ENCODE measurements at regions not wholly inside any gene's neighbourhood (a gene's known extent, or its start where the extent isn't known, plus 50 kb on each side); places are given as distances from the start of the nearest gene placed in this dataset.
A peak's percentile ranks its signal among the peaks of the same experiment; 100 is the strongest.

DNA sequence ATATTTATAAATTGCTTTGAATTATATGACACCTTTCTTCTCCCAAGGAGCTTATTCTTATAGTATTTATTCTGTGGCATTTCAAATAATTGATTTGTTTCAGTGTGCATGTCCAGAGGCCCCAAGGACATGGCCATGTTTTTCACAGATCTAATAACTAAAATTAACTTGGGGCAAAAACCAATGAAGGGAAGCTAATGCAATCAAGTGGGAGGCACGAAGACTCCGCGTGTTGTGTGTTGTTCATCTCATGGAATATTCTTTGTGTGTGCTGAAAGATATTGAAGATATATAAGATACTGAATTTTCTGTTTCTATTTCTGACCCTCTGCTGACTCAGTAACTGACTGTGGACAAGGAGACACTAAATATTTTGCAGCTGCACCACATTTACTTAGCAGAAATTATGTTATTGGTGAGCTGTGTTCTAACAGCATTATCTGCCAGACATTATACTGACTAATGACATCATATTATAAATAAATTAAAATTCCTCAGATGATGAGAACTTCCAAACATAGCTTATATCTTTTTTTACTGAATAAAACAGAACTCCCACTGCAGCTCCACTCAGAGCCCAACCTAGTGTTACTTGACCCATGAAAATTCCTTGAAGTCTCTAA is 519.3 kb upstream of the CXADR start:
- no peaks in the 10 kb centered on the region for H3K9me3 Mint-ChIP-seq
- no peak overlapping the region for H3K4me3 Mint-ChIP-seq
- H3K36me3 Mint-ChIP-seq, result no peaks in the 10 kb centered on the region
- peaks cover 16% of the 10 kb centered on the region for H3K4me1 Mint-ChIP-seq (ENCODE audit: unreplicated experiment)
- TF ChIP-seq, protein P1, sequence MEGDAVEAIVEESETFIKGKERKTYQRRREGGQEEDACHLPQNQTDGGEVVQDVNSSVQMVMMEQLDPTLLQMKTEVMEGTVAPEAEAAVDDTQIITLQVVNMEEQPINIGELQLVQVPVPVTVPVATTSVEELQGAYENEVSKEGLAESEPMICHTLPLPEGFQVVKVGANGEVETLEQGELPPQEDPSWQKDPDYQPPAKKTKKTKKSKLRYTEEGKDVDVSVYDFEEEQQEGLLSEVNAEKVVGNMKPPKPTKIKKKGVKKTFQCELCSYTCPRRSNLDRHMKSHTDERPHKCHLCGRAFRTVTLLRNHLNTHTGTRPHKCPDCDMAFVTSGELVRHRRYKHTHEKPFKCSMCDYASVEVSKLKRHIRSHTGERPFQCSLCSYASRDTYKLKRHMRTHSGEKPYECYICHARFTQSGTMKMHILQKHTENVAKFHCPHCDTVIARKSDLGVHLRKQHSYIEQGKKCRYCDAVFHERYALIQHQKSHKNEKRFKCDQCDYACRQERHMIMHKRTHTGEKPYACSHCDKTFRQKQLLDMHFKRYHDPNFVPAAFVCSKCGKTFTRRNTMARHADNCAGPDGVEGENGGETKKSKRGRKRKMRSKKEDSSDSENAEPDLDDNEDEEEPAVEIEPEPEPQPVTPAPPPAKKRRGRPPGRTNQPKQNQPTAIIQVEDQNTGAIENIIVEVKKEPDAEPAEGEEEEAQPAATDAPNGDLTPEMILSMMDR (conservative IDR thresholded peaks at IDR 0.05), result no peak
- H3K27me3 Mint-ChIP-seq, result no peaks in the 10 kb centered on the region
- H3K27ac Mint-ChIP-seq, result no peak overlapping the region
- DNase-seq (ENCODE audit: extremely low spot score, unreplicated experiment), result no peak

DNA sequence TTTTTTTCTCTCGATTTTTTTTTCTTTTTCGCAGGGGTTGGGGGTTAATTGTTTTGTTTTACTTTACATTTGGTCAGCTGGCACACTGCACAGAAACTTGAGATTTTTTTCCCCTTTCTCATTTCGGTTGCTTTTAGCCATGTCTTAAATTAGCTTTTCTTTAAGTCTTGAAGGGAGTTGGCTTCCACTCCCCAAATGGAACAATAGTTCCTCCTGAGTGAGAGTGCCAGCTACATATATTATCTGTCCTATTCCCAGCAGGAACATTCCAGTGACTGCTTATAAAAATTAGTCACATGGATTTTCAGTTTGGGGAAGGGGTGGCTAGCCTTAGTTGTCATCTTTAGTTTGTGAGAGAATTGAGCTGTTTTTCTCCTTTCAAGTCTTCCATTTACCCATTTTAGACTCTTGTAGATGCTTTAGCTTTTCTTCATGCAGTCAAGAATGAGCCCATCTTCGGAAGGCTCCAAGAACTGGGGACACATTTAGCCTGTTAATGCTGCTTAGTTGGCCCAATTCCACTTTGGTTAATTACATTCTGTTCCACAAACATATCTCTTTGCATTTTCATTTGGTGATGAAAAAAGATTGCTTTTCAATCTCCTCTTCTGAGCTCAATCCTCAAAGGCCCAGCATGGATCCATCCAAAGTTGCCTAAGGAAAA is 510.1 kb upstream of the CXADR start:
- TF ChIP-seq, protein P1 (conservative IDR thresholded peaks at IDR 0.05), result no peak
- Mint-ChIP-seq H3K4me3 (peak overlapping the region; percentile 40), H3K9me3 (peaks cover 11% of the 10 kb centered on the region), H3K27ac (peak overlapping the region; percentile 18), H3K36me3 (no peaks in the 10 kb centered on the region), H3K4me1 (ENCODE audit: unreplicated experiment) (peaks cover 15% of the 10 kb centered on the region), H3K27me3 (no peaks in the 10 kb centered on the region)
- DNase-seq (ENCODE audit: extremely low spot score, unreplicated experiment), result no peak

DNA sequence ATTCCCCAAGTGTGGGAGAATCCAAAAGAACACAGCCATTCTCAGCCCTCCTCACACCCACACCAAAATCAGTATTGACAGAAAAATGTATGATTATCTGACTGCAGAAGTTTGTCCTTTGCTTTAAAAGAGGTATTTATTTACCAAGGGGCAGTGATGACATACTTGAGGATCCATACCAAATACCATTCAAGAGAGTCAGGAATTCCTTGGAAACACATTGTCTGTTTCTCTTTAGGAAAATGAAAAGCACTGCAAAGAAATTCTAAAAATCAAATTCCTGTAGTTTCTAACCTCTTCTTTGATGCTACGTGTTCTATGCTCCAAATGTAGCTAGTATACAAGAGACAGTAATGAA is 509.6 kb upstream of the CXADR start:
- TF ChIP-seq, protein P1 (conservative IDR thresholded peaks at IDR 0.05), result no peak
- Mint-ChIP-seq H3K36me3 (no peaks in the 10 kb centered on the region), H3K27ac (no peak overlapping the region), H3K4me3 (peak overlapping the region; percentile 13), H3K27me3 (no peaks in the 10 kb centered on the region), H3K4me1 (ENCODE audit: unreplicated experiment) (peaks cover 14% of the 10 kb centered on the region), H3K9me3 (peaks cover 11% of the 10 kb centered on the region)
- DNase-seq (ENCODE audit: extremely low spot score, unreplicated experiment), result no peak

DNA sequence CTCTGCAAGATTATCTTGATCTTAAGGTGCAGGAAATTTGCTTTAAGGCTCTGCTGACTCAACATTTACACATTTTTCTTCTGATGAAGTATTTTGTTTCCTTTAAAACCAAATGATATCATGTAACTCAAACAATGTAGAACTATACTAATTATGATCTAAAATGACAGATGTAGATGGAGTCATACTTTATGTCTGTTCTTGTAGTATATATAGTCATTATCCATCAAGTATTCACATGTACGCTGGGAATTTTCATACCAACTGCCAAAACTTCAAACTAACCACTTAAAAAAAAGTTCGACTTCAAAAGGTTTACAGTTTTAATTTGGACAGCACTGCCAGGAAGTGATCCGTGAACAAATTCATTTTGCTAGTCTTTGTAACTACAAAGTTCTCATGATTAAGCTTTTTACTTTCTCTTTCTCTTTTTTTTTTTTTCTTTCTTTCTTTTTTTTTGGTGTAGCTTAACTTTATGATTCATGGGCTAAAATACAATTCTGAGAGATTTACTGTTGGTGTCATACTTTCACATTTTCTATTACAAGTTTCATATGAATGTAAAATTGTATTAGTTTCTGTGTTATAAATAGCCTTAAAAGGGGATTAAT is 509.0 kb upstream of the CXADR start:
- peaks cover 14% of the 10 kb centered on the region for H3K4me1 Mint-ChIP-seq (ENCODE audit: unreplicated experiment)
- peak overlapping the region; percentile 44 for H3K27ac Mint-ChIP-seq
- peak overlapping the region; percentile 3 for H3K4me3 Mint-ChIP-seq

DNA sequence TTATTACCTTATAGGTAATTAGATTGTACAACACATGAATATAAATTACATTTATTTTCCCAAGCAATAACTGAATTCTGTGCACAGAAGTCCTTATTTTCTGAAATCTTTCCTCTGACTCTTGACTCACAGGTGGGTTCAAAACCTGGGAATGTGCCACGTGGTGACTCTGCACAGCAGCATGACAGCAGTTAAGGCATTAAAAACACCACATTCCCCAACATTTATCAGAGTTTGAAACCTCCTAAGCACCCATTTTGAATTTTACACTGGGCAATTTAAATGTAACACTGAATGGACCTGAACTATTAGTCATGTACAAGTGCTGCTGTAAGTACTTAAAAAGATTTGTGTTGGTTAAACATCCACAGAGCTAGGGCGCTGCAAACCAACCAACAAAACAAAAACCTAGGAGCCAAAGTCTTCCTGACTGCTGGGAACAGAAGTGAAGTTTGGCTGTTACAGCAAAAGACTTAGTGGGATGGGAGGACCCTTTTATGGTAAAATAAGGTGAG is 480.6 kb upstream of the CXADR start:
- peaks cover 9% of the 10 kb centered on the region for H3K9me3 Mint-ChIP-seq
- no peaks in the 10 kb centered on the region for H3K4me1 Mint-ChIP-seq (ENCODE audit: unreplicated experiment)
- peaks cover 3% of the 10 kb centered on the region for H3K36me3 Mint-ChIP-seq
- DNase-seq (ENCODE audit: extremely low spot score, unreplicated experiment), result no peak
- H3K27me3 Mint-ChIP-seq, result no peaks in the 10 kb centered on the region
- H3K27ac Mint-ChIP-seq, result no peak overlapping the region
- TF ChIP-seq, protein P1 (conservative IDR thresholded peaks at IDR 0.05), result no peak
- no peak overlapping the region for H3K4me3 Mint-ChIP-seq

More for the DNA sequence above, 509.0 kb upstream of the CXADR start:
- no peak for DNase-seq (ENCODE audit: extremely low spot score, unreplicated experiment)
- no peaks in the 10 kb centered on the region for H3K27me3 Mint-ChIP-seq
- H3K9me3 Mint-ChIP-seq, result peaks cover 10% of the 10 kb centered on the region
- no peaks in the 10 kb centered on the region for H3K36me3 Mint-ChIP-seq
- TF ChIP-seq, protein P1 (conservative IDR thresholded peaks at IDR 0.05), result no peak

Data from type B pancreatic cell (in vitro differentiated cells).